Endodermal cell (in vitro differentiated cells): ENCODE measurements at regions not wholly inside any gene's neighbourhood (a gene's known extent, or its start where the extent isn't known, plus 50 kb on each side); places are given as distances from the start of the nearest gene placed in this dataset.

Source experiments
- DNase-seq: peaks from one replicate; pipeline ENCODE4 v3.0.0-alpha.2; 2017
- H3K27ac ChIP-seq: 2 replicates; pipeline ENCODE4 v1.5.1; 2013; ENCODE audit warnings: mild to moderate bottlenecking, low read depth, low read length, moderate library complexity
- H3K27me3 ChIP-seq: 2 replicates; pipeline ENCODE4 v1.6.1; 2013; ENCODE audit warnings: mild to moderate bottlenecking, low read length, moderate library complexity; ENCODE audit not compliant: insufficient read depth, control insufficient read depth, poor library complexity, severe bottlenecking
- H3K36me3 ChIP-seq: 2 replicates; pipeline ENCODE4 v1.7.0; 2013; ENCODE audit warnings: mild to moderate bottlenecking, low read length, moderate library complexity; ENCODE audit not compliant: control insufficient read depth, insufficient read depth
- H3K4me1 ChIP-seq: one replicate; pipeline ENCODE4 v1.7.0; 2013; ENCODE audit warnings: low read length; ENCODE audit not compliant: control insufficient read depth, insufficient read depth
- H3K4me3 ChIP-seq: 2 replicates; pipeline ENCODE4 v1.5.1; 2013; ENCODE audit warnings: mild to moderate bottlenecking, low read length, moderate library complexity
- H3K9ac ChIP-seq: 2 replicates; pipeline ENCODE4 v1.6.1; 2013; ENCODE audit warnings: mild to moderate bottlenecking, low read length, moderate library complexity; ENCODE audit not compliant: poor library complexity, severe bottlenecking; ENCODE audit errors: extremely low read depth
- H3K9me3 ChIP-seq: 2 replicates; pipeline ENCODE4 v1.6.1; 2013; ENCODE audit warnings: mild to moderate bottlenecking, low read length, moderate library complexity; ENCODE audit not compliant: control insufficient read depth
- H3K27ac Mint-ChIP-seq: 2 replicates; pipeline ENCODE4 v1.8.0; 2020; ENCODE audit warnings: mixed read lengths
- H3K27me3 Mint-ChIP-seq: 2 replicates; pipeline ENCODE4 v1.8.0; 2021; ENCODE audit warnings: mild to moderate bottlenecking, mixed read lengths; ENCODE audit not compliant: insufficient read depth
- H3K36me3 Mint-ChIP-seq: 2 replicates; pipeline ENCODE4 v1.8.0; 2020; ENCODE audit warnings: low read depth, mixed read lengths
- H3K4me1 Mint-ChIP-seq: 2 replicates; pipeline ENCODE4 v1.8.0; 2020; ENCODE audit warnings: mixed read lengths
- H3K4me3 Mint-ChIP-seq: 2 replicates; pipeline ENCODE4 v1.8.0; 2020; ENCODE audit warnings: mild to moderate bottlenecking, moderate library complexity, mixed read lengths
- H3K9me3 Mint-ChIP-seq: 2 replicates; pipeline ENCODE4 v1.8.0; 2020; ENCODE audit warnings: mild to moderate bottlenecking, mixed read lengths
- CTCF ChIP-seq: fragments of 200-600 bp; sonication (generic); conservative IDR thresholded peaks from 2 replicates; pipeline ENCODE4 v1.5.0; 2021; ENCODE audit warnings: antibody characterized with exemption, mild to moderate bottlenecking
- WGBS, 2 experiments: methylation state at CpG; one replicate each; pipeline versions ENCODE4 v1.1.5 to v1.1.7; 2013; ENCODE audit warnings: missing lambda C conversion rate in 2 of 2, mixed read lengths in 1 of 2; ENCODE audit not compliant: insufficient coverage in 1 of 2, insufficient read length in 1 of 2; 5-methylcytosine and 5-hydroxymethylcytosine counted together

- Histone ChIP-seq H3K4me3 (no peak overlapping the region), H3K9ac (no peak overlapping the region), H3K4me1 (no peaks in the 10 kb centered on the region), H3K27me3 (no peaks in the 10 kb centered on the region), H3K36me3 (no peaks in the 10 kb centered on the region), H3K27ac (no peak overlapping the region), H3K9me3 (peaks cover 10% of the 10 kb centered on the region)
- Mint-ChIP-seq H3K4me1 (no peaks in the 10 kb centered on the region), H3K27me3 (peaks cover 2% of the 10 kb centered on the region), H3K4me3 (no peak overlapping the region), H3K9me3 (peaks cover 27% of the 10 kb centered on the region), H3K27ac (no peak overlapping the region), H3K36me3 (no peaks in the 10 kb centered on the region)
- TF ChIP-seq CTCF = no peak
- DNase-seq = no peak
Observed at GRCh38 chr6:115733426-115733825, 327.3 kb downstream of the FRK start.

GRCh38 chr6:115729036-115729435 is 331.7 kb downstream of the FRK start:
- Mint-ChIP-seq H3K27me3 (no peaks in the 10 kb centered on the region), H3K4me1 (no peaks in the 10 kb centered on the region), H3K27ac (no peak overlapping the region), H3K36me3 (no peaks in the 10 kb centered on the region), H3K9me3 (no peaks in the 10 kb centered on the region), H3K4me3 (no peak overlapping the region)
- DNase-seq = peak; percentile 50
- Histone ChIP-seq H3K36me3 (no peaks in the 10 kb centered on the region), H3K27me3 (no peaks in the 10 kb centered on the region), H3K27ac (no peak overlapping the region), H3K9me3 (no peaks in the 10 kb centered on the region), H3K9ac (no peak overlapping the region), H3K4me3 (no peak overlapping the region), H3K4me1 (no peaks in the 10 kb centered on the region)
- no peak for TF ChIP-seq CTCF
- 89 to 95% methylated on average over 3 to 5 of the region's 5 CpGs for WGBS, 2 experiments

GRCh38 chr6:115728171-115728570 is 332.5 kb downstream of the FRK start:
- Mint-ChIP-seq H3K36me3 (no peaks in the 10 kb centered on the region), H3K4me1 (no peaks in the 10 kb centered on the region)

More at GRCh38 chr6:115728171-115728570, 332.5 kb downstream of the FRK start:
- no peak for DNase-seq
- no peaks in the 10 kb centered on the region for H3K9me3 Mint-ChIP-seq
- no peak overlapping the region for H3K27ac Mint-ChIP-seq
- no peak overlapping the region for H3K4me3 ChIP-seq
- H3K27ac ChIP-seq = no peak overlapping the region
- no peak overlapping the region for H3K9ac ChIP-seq
- H3K27me3 Mint-ChIP-seq = no peaks in the 10 kb centered on the region
- H3K36me3 ChIP-seq = no peaks in the 10 kb centered on the region
- no peaks in the 10 kb centered on the region for H3K4me1 ChIP-seq
- no peaks in the 10 kb centered on the region for H3K27me3 ChIP-seq
- H3K9me3 ChIP-seq = no peaks in the 10 kb centered on the region
- no peak overlapping the region for H3K4me3 Mint-ChIP-seq
- TF ChIP-seq CTCF = no peak
